ENCODE measurements at regions not wholly inside any gene's neighbourhood (a gene's known extent, or its start where the extent isn't known, plus 50 kb on each side); places are given as distances from the start of the nearest gene placed in this dataset.

- Histone ChIP-seq H2AFZ (ENCODE audit: control insufficient read depth, low read length) (no peak overlapping the region), H3K4me3 (ENCODE audit: control insufficient read depth in 2 of 3, extremely low read depth in 1 of 3, insufficient read depth in 2 of 3, low read depth in 1 of 3, low read length in 3 of 3) (no peak overlapping the region), H3K4me2 (ENCODE audit: control insufficient read depth, extremely low read depth, insufficient read depth, low read depth, low read length) (no peak overlapping the region), H3K9ac (ENCODE audit: control insufficient read depth, extremely low read depth, insufficient read depth, low read length) (no peak overlapping the region), H4K20me1 (ENCODE audit: control insufficient read depth, extremely low read depth, insufficient read depth, low read length) (no peaks in the 10 kb centered on the region), H3K9me3 (ENCODE audit: control insufficient read depth, low read depth, low read length) (no peaks in the 10 kb centered on the region), H3K27ac (ENCODE audit: control insufficient read depth, insufficient read depth, low read length) (no peak overlapping the region), H3K79me2 (ENCODE audit: control insufficient read depth, insufficient read depth, low read length) (no peaks in the 10 kb centered on the region), H3K27me3 (ENCODE audit: control insufficient read depth, extremely low read depth, insufficient read depth, low read length) (no peaks in the 10 kb centered on the region), H3K9me1 (ENCODE audit: control insufficient read depth, extremely low read depth, insufficient read depth, low read length) (no peaks in the 10 kb centered on the region), H3K4me1 (ENCODE audit: control insufficient read depth, extremely low read depth, insufficient read depth, low read length) (no peaks in the 10 kb centered on the region), H3K36me3 (ENCODE audit: control insufficient read depth in 2 of 2, extremely low read depth in 1 of 2, insufficient read depth in 2 of 2, low read length in 2 of 2) (no peaks in the 10 kb centered on the region)
- no peak for TF ChIP-seq EZH2 (IDR thresholded peaks at IDR 0.05; ENCODE audit: low read length)
- TF ChIP-seq, protein P1, sequence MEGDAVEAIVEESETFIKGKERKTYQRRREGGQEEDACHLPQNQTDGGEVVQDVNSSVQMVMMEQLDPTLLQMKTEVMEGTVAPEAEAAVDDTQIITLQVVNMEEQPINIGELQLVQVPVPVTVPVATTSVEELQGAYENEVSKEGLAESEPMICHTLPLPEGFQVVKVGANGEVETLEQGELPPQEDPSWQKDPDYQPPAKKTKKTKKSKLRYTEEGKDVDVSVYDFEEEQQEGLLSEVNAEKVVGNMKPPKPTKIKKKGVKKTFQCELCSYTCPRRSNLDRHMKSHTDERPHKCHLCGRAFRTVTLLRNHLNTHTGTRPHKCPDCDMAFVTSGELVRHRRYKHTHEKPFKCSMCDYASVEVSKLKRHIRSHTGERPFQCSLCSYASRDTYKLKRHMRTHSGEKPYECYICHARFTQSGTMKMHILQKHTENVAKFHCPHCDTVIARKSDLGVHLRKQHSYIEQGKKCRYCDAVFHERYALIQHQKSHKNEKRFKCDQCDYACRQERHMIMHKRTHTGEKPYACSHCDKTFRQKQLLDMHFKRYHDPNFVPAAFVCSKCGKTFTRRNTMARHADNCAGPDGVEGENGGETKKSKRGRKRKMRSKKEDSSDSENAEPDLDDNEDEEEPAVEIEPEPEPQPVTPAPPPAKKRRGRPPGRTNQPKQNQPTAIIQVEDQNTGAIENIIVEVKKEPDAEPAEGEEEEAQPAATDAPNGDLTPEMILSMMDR (optimal IDR thresholded peaks at IDR 0.05 in 1 of 3, IDR thresholded peaks at IDR 0.05 in 1 of 3, conservative IDR thresholded peaks at IDR 0.05 in 1 of 3; ENCODE audit: extremely low read depth in 1 of 3, insufficient read depth in 2 of 3, low read length in 3 of 3), result no peak
- DNase-seq (ENCODE audit: low read depth, low spot score) (no peak), FAIRE-seq (no peak)
- dilution Hi-C loops (cut with MboI; ENCODE audit: extremely low pct_ligation_motif_present, low sequenced_read_pairs), result no loop called here
Measured at GRCh38 chr2:166775176-166775575, 113.1 kb upstream of the XIRP2 start.

DNA sequence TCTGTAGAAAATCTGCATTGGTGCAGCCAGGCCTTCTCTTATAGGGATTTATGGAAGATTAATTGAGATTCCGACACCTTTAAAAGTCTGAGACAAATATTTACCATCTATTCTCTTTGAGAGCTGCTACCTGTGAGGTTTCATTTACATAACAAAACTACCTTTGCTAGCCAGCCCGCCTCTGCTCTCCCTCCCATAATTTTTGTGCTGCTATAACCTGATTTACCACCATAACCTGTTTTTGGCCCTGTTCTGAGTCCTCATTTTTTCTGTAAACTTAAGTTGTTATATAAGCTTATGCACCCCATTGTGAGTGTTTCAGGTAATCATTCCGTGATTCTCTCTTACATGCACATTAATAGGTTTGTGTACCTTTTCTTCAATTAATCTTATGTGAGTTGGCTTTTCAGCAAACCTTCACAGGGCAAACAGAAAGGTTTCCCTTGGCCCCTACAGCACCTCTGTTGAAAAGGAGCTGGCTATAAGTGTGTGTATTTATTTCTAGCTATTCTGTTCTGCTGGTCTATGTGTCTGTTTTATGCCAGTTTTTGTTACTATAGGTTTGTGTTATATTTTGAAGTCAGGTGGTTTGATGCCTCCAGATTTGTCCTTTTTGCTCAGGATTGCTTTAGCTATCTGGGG is 114.9 kb upstream of the XIRP2 start:
- H3K4me3 ChIP-seq (ENCODE audit: control insufficient read depth in 2 of 3, extremely low read depth in 1 of 3, insufficient read depth in 2 of 3, low read depth in 1 of 3, low read length in 3 of 3), result no peak overlapping the region
- H3K36me3 ChIP-seq (ENCODE audit: control insufficient read depth in 2 of 2, extremely low read depth in 1 of 2, insufficient read depth in 2 of 2, low read length in 2 of 2), result no peaks in the 10 kb centered on the region
- no peaks in the 10 kb centered on the region for H3K27me3 ChIP-seq (ENCODE audit: control insufficient read depth, extremely low read depth, insufficient read depth, low read length)
- dilution Hi-C loops (cut with MboI; ENCODE audit: extremely low pct_ligation_motif_present, low sequenced_read_pairs), result no loop called here
- no peak overlapping the region for H2AFZ ChIP-seq (ENCODE audit: control insufficient read depth, low read length)
- no peak overlapping the region for H3K27ac ChIP-seq (ENCODE audit: control insufficient read depth, insufficient read depth, low read length)
- no peak overlapping the region for H3K9ac ChIP-seq (ENCODE audit: control insufficient read depth, extremely low read depth, insufficient read depth, low read length)
- no peaks in the 10 kb centered on the region for H3K79me2 ChIP-seq (ENCODE audit: control insufficient read depth, insufficient read depth, low read length)
- no peaks in the 10 kb centered on the region for H4K20me1 ChIP-seq (ENCODE audit: control insufficient read depth, extremely low read depth, insufficient read depth, low read length)
- TF ChIP-seq, protein P1 (optimal IDR thresholded peaks at IDR 0.05 in 1 of 3, IDR thresholded peaks at IDR 0.05 in 1 of 3, conservative IDR thresholded peaks at IDR 0.05 in 1 of 3; ENCODE audit: extremely low read depth in 1 of 3, insufficient read depth in 2 of 3, low read length in 3 of 3), result no peak
- TF ChIP-seq EZH2 (IDR thresholded peaks at IDR 0.05; ENCODE audit: low read length), result no peak
- H3K9me3 ChIP-seq (ENCODE audit: control insufficient read depth, low read depth, low read length), result no peaks in the 10 kb centered on the region
- no peaks in the 10 kb centered on the region for H3K4me1 ChIP-seq (ENCODE audit: control insufficient read depth, extremely low read depth, insufficient read depth, low read length)
- DNase-seq (ENCODE audit: low read depth, low spot score) (no peak), FAIRE-seq (no peak)
- H3K9me1 ChIP-seq (ENCODE audit: control insufficient read depth, extremely low read depth, insufficient read depth, low read length), result no peaks in the 10 kb centered on the region
- H3K4me2 ChIP-seq (ENCODE audit: control insufficient read depth, extremely low read depth, insufficient read depth, low read depth, low read length), result no peak overlapping the region
